DOHH2 (cell line): ENCODE measurements at regions not wholly inside any gene's neighbourhood (a gene's known extent, or its start where the extent isn't known, plus 50 kb on each side); places are given as distances from the start of the nearest gene placed in this dataset.

ENCODE experiments used
- CTCF ChIP-seq: fragments of 200-600 bp; sonication (generic); IDR thresholded peaks from one replicate; pipeline ENCODE4 v1.5.1; 2014; ENCODE audit warnings: antibody characterized with exemption, mild to moderate bottlenecking, low read depth, low read length; ENCODE audit not compliant: poor library complexity, severe bottlenecking
- EZH2phosphoT487 ChIP-seq: fragments of 200-600 bp; sonication (generic); IDR thresholded peaks from 2 replicates; pipeline ENCODE4 v1.6.1; 2017; ENCODE audit warnings: borderline replicate concordance, mild to moderate bottlenecking, antibody characterized with exemption, low read length, moderate library complexity, mixed read lengths

GRCh38 chr3:101069901-101070798 lies 76.9 kb upstream of the ABI3BP start:
- TF ChIP-seq CTCF (peak; percentile 94), EZH2phosphoT487 (no peak)
